Ishikawa (cell line): ENCODE measurements at regions not wholly inside any gene's neighbourhood (a gene's known extent, or its start where the extent isn't known, plus 50 kb on each side); places are given as distances from the start of the nearest gene placed in this dataset.

ENCODE experiments used
- CEBPB ChIP-seq: IDR thresholded peaks from 2 replicates; pipeline ENCODE4 v1.6.1; 2012
- CREB1 ChIP-seq: IDR thresholded peaks from 2 replicates; pipeline ENCODE4 v1.6.1; 2012; ENCODE audit warnings: low read depth
- EGR1 ChIP-seq: IDR thresholded peaks from 2 replicates; pipeline ENCODE4 v1.6.1; 2012
- EP300 ChIP-seq: IDR thresholded peaks from 2 replicates; pipeline ENCODE4 v1.6.1; 2012; ENCODE audit warnings: borderline replicate concordance
- FOXM1 ChIP-seq: IDR thresholded peaks from 2 replicates; pipeline ENCODE4 v1.6.1; 2012; ENCODE audit warnings: low read depth, borderline replicate concordance
- NFIC ChIP-seq: IDR thresholded peaks from 2 replicates; pipeline ENCODE4 v1.6.1; 2012
- RAD21 ChIP-seq: IDR thresholded peaks from 2 replicates; pipeline ENCODE4 v1.6.1; 2012; ENCODE audit warnings: low read depth
- TAF1 ChIP-seq: IDR thresholded peaks from 2 replicates; pipeline ENCODE4 v1.6.1; 2012; ENCODE audit warnings: low read depth, mild to moderate bottlenecking
- TCF12 ChIP-seq: IDR thresholded peaks from 2 replicates; pipeline ENCODE4 v1.6.1; 2012; ENCODE audit warnings: low read depth
- TEAD4 ChIP-seq: IDR thresholded peaks from 2 replicates; pipeline ENCODE4 v1.6.1; 2012
- YY1 ChIP-seq: IDR thresholded peaks from 2 replicates; pipeline ENCODE4 v1.6.1; 2012; ENCODE audit warnings: low read depth
- ZBTB7A ChIP-seq: IDR thresholded peaks from 2 replicates; pipeline ENCODE4 v1.6.1; 2012; ENCODE audit warnings: low read depth
- TF ChIP-seq, protein P1 (sequence below): IDR thresholded peaks from 2 replicates; pipeline ENCODE4 v1.6.1; 2012; ENCODE audit warnings: low read depth, mild to moderate bottlenecking
- TF ChIP-seq, protein P2 (sequence below): IDR thresholded peaks from 2 replicates; pipeline ENCODE4 v1.6.1; 2012
- TF ChIP-seq, protein P3 (sequence below): IDR thresholded peaks from 2 replicates; pipeline ENCODE4 v1.6.1; 2012

DNA sequence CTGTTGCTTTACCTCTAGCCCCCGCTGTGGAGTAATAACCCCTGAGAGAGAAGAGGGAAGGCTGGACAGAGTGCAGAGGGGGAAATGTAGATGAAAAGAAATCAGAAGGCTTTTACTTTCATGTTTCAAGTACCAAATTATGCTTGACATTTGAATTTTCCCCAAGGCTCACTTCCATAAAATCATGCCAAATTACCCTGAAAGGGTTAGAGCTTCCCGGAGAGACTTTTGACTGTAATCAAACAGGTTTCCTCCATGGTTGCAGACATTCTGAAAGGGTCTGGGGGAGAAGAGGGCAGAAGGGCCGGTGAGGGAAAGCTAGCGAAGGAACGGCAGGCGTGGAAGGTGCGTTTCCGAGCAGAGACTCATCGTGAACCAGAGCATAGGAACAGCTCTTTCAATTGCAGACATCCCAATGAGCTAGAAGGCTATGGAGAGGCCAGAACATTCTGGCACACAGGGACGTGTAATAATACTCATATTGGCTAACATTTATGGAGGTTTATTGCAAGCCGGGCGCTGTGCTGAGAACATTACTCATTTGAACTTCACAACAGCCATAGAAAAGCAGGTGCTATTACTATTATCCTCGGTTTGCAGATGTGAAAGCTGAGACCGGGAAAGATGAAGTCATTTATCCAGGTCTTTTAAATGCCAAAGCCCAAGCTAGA lies 620.8 kb upstream of the AUTS2 start:
- TF ChIP-seq FOXM1 (no peak), YY1 (no peak), EP300 (no peak), ZBTB7A (no peak), NFIC (no peak), RAD21 (no peak)
- TF ChIP-seq, protein P1, sequence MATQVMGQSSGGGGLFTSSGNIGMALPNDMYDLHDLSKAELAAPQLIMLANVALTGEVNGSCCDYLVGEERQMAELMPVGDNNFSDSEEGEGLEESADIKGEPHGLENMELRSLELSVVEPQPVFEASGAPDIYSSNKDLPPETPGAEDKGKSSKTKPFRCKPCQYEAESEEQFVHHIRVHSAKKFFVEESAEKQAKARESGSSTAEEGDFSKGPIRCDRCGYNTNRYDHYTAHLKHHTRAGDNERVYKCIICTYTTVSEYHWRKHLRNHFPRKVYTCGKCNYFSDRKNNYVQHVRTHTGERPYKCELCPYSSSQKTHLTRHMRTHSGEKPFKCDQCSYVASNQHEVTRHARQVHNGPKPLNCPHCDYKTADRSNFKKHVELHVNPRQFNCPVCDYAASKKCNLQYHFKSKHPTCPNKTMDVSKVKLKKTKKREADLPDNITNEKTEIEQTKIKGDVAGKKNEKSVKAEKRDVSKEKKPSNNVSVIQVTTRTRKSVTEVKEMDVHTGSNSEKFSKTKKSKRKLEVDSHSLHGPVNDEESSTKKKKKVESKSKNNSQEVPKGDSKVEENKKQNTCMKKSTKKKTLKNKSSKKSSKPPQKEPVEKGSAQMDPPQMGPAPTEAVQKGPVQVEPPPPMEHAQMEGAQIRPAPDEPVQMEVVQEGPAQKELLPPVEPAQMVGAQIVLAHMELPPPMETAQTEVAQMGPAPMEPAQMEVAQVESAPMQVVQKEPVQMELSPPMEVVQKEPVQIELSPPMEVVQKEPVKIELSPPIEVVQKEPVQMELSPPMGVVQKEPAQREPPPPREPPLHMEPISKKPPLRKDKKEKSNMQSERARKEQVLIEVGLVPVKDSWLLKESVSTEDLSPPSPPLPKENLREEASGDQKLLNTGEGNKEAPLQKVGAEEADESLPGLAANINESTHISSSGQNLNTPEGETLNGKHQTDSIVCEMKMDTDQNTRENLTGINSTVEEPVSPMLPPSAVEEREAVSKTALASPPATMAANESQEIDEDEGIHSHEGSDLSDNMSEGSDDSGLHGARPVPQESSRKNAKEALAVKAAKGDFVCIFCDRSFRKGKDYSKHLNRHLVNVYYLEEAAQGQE, result no peak
- TF ChIP-seq, protein P2, sequence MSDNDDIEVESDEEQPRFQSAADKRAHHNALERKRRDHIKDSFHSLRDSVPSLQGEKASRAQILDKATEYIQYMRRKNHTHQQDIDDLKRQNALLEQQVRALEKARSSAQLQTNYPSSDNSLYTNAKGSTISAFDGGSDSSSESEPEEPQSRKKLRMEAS, result no peak

DNA sequence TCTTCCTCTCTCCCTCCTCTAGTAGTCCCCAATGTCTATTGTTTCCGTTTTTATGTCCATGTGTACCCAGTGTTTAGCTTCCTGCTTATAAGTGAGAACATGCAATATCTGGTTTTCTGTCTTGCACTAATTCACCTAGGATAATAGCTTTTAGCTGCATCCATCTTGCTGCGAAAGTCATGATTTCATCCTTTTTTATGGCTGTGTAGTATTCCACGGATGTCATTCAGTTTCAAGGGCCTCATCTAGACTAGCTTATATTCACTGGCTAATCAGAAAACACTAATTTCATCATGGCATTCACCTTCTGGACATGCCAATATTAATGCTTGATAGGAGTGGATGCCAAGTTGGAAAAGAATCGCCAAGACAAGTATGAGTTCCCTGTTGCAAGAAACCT lies 619.6 kb upstream of the AUTS2 start:
- TF ChIP-seq EGR1, result no peak
- TF ChIP-seq YY1, result no peak
- TF ChIP-seq, protein P2, result no peak
- TF ChIP-seq FOXM1, result no peak
- TF ChIP-seq ZBTB7A, result no peak
- TF ChIP-seq, protein P1, result no peak
- no peak for TF ChIP-seq CREB1

DNA sequence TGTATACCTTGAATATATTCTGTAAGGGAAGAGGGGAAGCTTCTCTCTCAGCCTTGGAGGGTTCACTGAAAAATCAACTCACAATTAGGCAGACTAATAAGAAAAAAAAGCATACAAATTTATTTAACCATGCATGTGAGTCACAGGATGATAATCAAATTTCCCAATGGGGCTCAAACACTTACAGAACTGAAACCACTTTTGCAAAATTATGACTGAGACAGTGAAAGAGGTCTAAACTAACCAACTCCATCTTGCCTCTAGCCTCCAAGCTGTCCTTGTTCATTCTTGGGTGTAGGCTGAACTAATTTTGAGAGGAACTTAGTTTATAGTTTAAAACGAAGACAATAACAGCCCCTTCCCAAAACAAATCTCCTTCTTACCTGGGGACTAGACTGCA lies 618.3 kb upstream of the AUTS2 start:
- TF ChIP-seq EGR1, result no peak
- TF ChIP-seq TEAD4, result no peak
- no peak for TF ChIP-seq RAD21
- no peak for TF ChIP-seq CEBPB
- no peak for TF ChIP-seq FOXM1
- no peak for TF ChIP-seq YY1
- no peak for TF ChIP-seq TAF1
- TF ChIP-seq ZBTB7A, result no peak
- TF ChIP-seq TCF12, result no peak
- no peak for TF ChIP-seq EP300
- TF ChIP-seq, protein P1, result no peak
- no peak for TF ChIP-seq CREB1
- TF ChIP-seq, protein P2, result no peak
- no peak for TF ChIP-seq NFIC
- TF ChIP-seq, protein P3, sequence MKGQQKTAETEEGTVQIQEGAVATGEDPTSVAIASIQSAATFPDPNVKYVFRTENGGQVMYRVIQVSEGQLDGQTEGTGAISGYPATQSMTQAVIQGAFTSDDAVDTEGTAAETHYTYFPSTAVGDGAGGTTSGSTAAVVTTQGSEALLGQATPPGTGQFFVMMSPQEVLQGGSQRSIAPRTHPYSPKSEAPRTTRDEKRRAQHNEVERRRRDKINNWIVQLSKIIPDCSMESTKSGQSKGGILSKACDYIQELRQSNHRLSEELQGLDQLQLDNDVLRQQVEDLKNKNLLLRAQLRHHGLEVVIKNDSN, result no peak

DNA sequence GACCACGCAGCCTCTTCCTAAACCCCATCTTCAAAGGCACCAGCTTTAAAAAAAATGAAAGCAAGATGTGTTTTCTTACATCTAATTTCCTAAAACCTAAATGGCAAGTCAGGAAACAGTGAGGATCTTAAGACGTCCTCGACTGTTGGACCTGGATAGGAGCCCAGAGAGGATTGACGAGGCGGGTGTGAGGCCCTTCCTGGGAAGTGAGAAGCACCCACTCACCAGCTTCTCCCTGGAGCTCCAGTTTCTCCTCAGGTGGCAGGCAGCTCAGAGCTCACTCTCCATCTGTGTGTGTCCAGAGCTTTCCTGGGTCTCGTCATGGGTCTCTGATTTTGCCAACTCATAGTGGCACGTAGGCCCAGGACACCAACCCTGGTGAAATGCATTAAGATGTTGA lies 614.0 kb upstream of the AUTS2 start:
- TF ChIP-seq CREB1, result no peak
- TF ChIP-seq EGR1, result no peak
- TF ChIP-seq, protein P3, result no peak
- TF ChIP-seq TEAD4, result no peak
- TF ChIP-seq NFIC, result no peak
- TF ChIP-seq TCF12, result no peak
- TF ChIP-seq, protein P2, result no peak
- TF ChIP-seq CEBPB, result no peak
- no peak for TF ChIP-seq RAD21
- no peak for TF ChIP-seq EP300
- TF ChIP-seq FOXM1, result no peak
- TF ChIP-seq, protein P1, result no peak
- no peak for TF ChIP-seq TAF1
- no peak for TF ChIP-seq YY1
- TF ChIP-seq ZBTB7A, result no peak
